ENCODE measurements at regions not wholly inside any gene's neighbourhood (a gene's known extent, or its start where the extent isn't known, plus 50 kb on each side); places are given as distances from the start of the nearest gene placed in this dataset.

- no peak overlapping the region for H3K27ac ChIP-seq (ENCODE audit: control insufficient read depth, insufficient read depth)
- POLR2A ChIA-PET: no interaction called here
- H2AFZ ChIP-seq (ENCODE audit: control insufficient read depth, low read depth, low read length): no peak overlapping the region
- H3K9me3 ChIP-seq (replicated peaks; ENCODE audit: control insufficient read depth, insufficient read depth, low read length): no peaks in the 10 kb centered on the region
- CTCF ChIA-PET: no interaction called here
- no peak for ATAC-seq
- no peak for DNase-seq (ENCODE audit: low read depth, low spot score)
- no peak for TF ChIP-seq FOXM1 (IDR thresholded peaks at IDR 0.05; ENCODE audit: low read depth, low read length)
- SMC1A ChIA-PET (ENCODE audit: uncharacterized antibody, unreplicated experiment): no interaction called here
- no peaks in the 10 kb centered on the region for H3K27me3 ChIP-seq (replicated peaks in 1 of 2; ENCODE audit: control insufficient read depth in 2 of 2, insufficient read depth in 2 of 2, low read length in 1 of 2)
- no peaks in the 10 kb centered on the region for H3K36me3 ChIP-seq (ENCODE audit: control insufficient read depth in 2 of 2, insufficient read depth in 2 of 2, low read length in 1 of 2)
- WGBS (ENCODE audit: insufficient coverage, insufficient replicate concordance, low lambda C conversion rate, missing lambda C conversion rate): 13% methylated on average over 2 of the region's 2 CpGs
- H3K79me2 ChIP-seq (ENCODE audit: control insufficient read depth, insufficient read depth, low read length): no peaks in the 10 kb centered on the region
- no peaks in the 10 kb centered on the region for H4K20me1 ChIP-seq (ENCODE audit: control insufficient read depth, insufficient read depth)
- intact Hi-C loops (cut with micrococcal nuclease; ENCODE audit: unreplicated experiment) (no loop called here), in situ Hi-C loops (cut with MboI) (no loop called here)
- H3K4me3 ChIP-seq: no peak overlapping the region
- no peak overlapping the region for H3K9ac ChIP-seq (ENCODE audit: control insufficient read depth, insufficient read depth, low read length)
- no TSS peak for BruUV-seq (replicated peaks)
- H3K4me2 ChIP-seq (ENCODE audit: control insufficient read depth, insufficient read depth): no peak overlapping the region
- no peaks in the 10 kb centered on the region for H3K4me1 ChIP-seq (ENCODE audit: control insufficient read depth, insufficient read depth, low read length)
- FAIRE-seq: no peak
- RAD21 ChIA-PET (ENCODE audit: unreplicated experiment): no interaction called here
These were observed 1769.0 kb upstream of the PCDH20 start for GRCh38 chr13:63184693-63185092.

GRCh38 chr13:63175536-63175935 is 1759.9 kb upstream of the PCDH20 start:
- Histone ChIP-seq H3K4me2 (ENCODE audit: control insufficient read depth, insufficient read depth) (no peak overlapping the region), H3K4me1 (ENCODE audit: control insufficient read depth, insufficient read depth, low read length) (no peaks in the 10 kb centered on the region), H2AFZ (ENCODE audit: control insufficient read depth, low read depth, low read length) (no peak overlapping the region), H3K4me3 (no peak overlapping the region), H3K27me3 (replicated peaks in 1 of 2; ENCODE audit: control insufficient read depth in 2 of 2, insufficient read depth in 2 of 2, low read length in 1 of 2) (no peaks in the 10 kb centered on the region), H3K27ac (ENCODE audit: control insufficient read depth, insufficient read depth) (no peak overlapping the region), H3K36me3 (ENCODE audit: control insufficient read depth in 2 of 2, insufficient read depth in 2 of 2, low read length in 1 of 2) (no peaks in the 10 kb centered on the region), H3K9me3 (replicated peaks; ENCODE audit: control insufficient read depth, insufficient read depth, low read length) (no peaks in the 10 kb centered on the region), H3K9ac (ENCODE audit: control insufficient read depth, insufficient read depth, low read length) (no peak overlapping the region), H3K79me2 (ENCODE audit: control insufficient read depth, insufficient read depth, low read length) (no peaks in the 10 kb centered on the region), H4K20me1 (ENCODE audit: control insufficient read depth, insufficient read depth) (no peaks in the 10 kb centered on the region)
- intact Hi-C loops (cut with micrococcal nuclease; ENCODE audit: unreplicated experiment) (no loop called here), in situ Hi-C loops (cut with MboI) (no loop called here)
- FAIRE-seq (no peak), ATAC-seq (no peak), DNase-seq (ENCODE audit: low read depth, low spot score) (no peak)
- BruUV-seq (replicated peaks): no TSS peak
- POLR2A ChIA-PET: no interaction called here
- SMC1A ChIA-PET (ENCODE audit: uncharacterized antibody, unreplicated experiment): interaction anchor here (0.7 kb wide), 1 partner anchor 59 kb away, joined by 3 read pairs; no protein-coding TSS in a partner anchor
- CTCF ChIA-PET: no interaction called here
- RAD21 ChIA-PET (ENCODE audit: unreplicated experiment): no interaction called here
- TF ChIP-seq GATAD2B (conservative IDR thresholded peaks at IDR 0.05; ENCODE audit: low read depth) (no peak), ATF3 (IDR thresholded peaks at IDR 0.05; ENCODE audit: borderline replicate concordance, extremely low read depth, low read depth, low read length) (no peak)
